ENCODE measurements at regions not wholly inside any gene's neighbourhood (a gene's known extent, or its start where the extent isn't known, plus 50 kb on each side); places are given as distances from the start of the nearest gene placed in this dataset.

DNA sequence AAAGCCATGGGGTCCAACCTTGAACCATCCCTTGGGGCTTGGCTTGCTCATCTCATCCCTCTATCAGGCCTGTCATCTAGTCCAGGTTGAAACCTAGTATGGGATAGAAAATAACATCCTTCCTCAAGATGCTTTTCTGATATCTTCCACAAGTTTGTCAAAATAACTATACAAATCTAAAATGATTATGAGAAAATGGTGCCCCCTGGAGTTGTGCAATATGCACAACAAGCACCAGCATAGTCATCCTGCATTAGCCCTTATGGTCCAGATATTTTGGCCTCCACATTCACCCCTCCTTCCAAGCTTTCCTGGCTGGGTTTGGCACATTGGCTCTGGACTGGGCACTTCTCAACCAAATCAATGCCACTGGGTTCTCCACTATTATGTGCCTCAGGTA lies 101.2 kb downstream of the TBX19 start:
- DNase-seq: no peak

- DNase-seq: no peak
Measured at GRCh38 chr1:168380945-168381344, 100.3 kb downstream of the TBX19 start.

- no peak for DNase-seq
Measured at GRCh38 chr1:168379104-168379860, 98.6 kb downstream of the TBX19 start.

- DNase-seq: no peak
Measured at GRCh38 chr1:168375566-168376300, 95.1 kb downstream of the TBX19 start.

GRCh38 chr1:168374566-168374965 lies 93.9 kb downstream of the TBX19 start:
- no peak for DNase-seq

DNA sequence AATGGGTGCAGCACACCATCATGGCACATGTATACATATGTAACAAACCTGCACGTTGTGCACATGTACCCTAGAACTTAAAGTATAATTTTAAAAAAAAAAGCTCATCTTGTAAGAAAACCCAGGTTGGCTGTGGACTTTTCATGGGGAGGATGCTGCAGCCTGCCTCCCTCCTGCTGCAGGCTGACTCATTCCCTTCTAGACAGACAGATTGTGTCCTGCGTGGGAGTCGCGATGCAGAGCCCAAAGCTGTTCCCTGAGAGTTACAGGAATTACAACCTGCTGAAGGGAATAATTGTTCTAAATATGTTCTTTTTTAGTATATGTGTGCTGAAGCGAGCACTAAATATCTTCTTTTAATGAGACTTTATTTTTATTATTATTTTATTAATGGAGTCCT lies 93.2 kb downstream of the TBX19 start:
- DNase-seq: no peak

GRCh38 chr1:168372861-168373371 lies 92.2 kb downstream of the TBX19 start:
- DNase-seq: no peak

DNA sequence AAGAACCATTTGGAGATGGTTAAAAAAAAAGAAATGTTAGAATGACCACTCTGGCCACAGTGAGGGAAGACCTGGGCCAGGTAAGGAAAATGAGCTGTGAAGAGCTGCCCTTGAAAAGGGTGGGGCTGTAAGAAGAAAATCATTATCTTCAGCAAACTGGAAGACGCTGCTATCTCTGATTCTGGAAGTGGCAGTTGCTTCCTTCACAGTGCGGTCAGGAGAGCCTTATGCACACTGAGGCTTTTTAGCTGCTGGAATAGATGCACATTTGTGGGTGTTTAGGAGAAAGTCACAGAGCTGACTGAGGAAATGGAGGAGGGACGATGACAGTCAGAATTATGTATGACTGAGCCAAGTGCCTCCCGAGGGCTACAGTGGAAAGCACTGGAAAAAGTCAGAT lies 91.6 kb downstream of the TBX19 start:
- no peak for DNase-seq

- no peak for DNase-seq
Measured at GRCh38 chr1:168371477-168371876, 90.8 kb downstream of the TBX19 start.

DNA sequence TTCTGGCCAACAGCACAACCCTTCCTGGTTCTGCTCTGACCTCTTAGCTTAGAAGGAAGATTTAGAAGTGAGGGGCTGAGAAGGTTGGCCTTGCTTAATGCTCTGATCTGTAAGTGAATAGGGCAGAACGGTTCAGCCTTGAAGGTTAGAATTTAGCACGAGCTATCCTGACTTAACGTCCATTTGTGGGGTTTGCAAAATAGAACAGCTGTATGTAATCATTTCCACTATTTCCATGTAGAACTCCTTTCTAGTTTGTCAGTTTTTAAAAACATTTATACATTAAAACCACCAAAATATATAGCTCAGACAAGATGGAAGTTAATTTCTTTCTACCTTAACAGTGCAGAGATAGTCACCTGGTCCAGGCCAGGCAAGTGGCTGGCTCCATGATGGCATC lies 89.9 kb downstream of the TBX19 start:
- no peak for DNase-seq

DNA sequence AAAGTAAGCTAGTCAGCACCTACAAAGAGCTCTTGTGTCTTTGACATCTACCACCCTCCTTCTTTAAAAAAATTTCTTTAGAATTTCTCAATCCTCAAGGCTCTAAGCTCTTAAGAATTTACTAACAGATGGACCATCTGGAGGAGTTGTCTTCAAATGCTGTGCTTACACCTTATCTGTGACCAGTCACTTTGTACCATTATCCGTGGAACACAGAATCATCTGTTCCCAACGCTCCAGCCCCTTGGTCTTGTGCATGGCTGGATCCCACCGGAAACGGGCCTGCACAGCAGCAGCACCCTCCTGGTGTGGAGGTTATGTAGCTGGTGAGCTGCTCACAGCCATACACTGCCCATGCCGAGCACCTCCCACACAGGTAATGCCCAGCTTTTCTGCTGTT lies 89.0 kb downstream of the TBX19 start:
- no peak for DNase-seq

GRCh38 chr1:168368131-168368530 lies 87.5 kb downstream of the TBX19 start:
- DNase-seq: no peak

GRCh38 chr1:168365719-168366479 lies 85.2 kb downstream of the TBX19 start:
- DNase-seq: peak in 1 of 2 donors; percentile 49

Data from CD4-positive, alpha-beta T cell treated with Interleukin-1 beta for 1 hour (primary cell).